H9 (cell line): ENCODE measurements at regions not wholly inside any gene's neighbourhood (a gene's known extent, or its start where the extent isn't known, plus 50 kb on each side); places are given as distances from the start of the nearest gene placed in this dataset.

Experiments
- DNase-seq: peaks from one replicate; pipeline ENCODE4 v3.0.0-alpha.2; 2017
- H2AFZ ChIP-seq: one replicate; pipeline ENCODE4 v1.6.1; 2013; ENCODE audit warnings: mild to moderate bottlenecking, low read length, control low read depth, moderate library complexity
- H2AK5ac ChIP-seq: 2 replicates; pipeline ENCODE4 v1.6.1; 2013; ENCODE audit warnings: low read length, control low read depth, mixed read lengths; ENCODE audit not compliant: insufficient read length
- H2BK120ac ChIP-seq: one replicate; pipeline ENCODE4 v1.6.1; 2013; ENCODE audit warnings: low read depth, mild to moderate bottlenecking, low read length, control low read depth, inconsistent platforms; ENCODE audit not compliant: poor library complexity, severe bottlenecking
- H2BK12ac ChIP-seq: 2 replicates; pipeline ENCODE4 v1.6.1; 2013; ENCODE audit warnings: low read length, control low read depth, mixed read lengths, low read depth; ENCODE audit not compliant: insufficient read length
- H2BK15ac ChIP-seq: 2 replicates; pipeline ENCODE4 v1.6.1; 2013; ENCODE audit warnings: low read depth, low read length, control low read depth
- H2BK20ac ChIP-seq: one replicate; pipeline ENCODE4 v1.6.1; 2013; ENCODE audit warnings: low read depth, mild to moderate bottlenecking, low read length, control low read depth, inconsistent platforms; ENCODE audit not compliant: poor library complexity, severe bottlenecking
- H2BK5ac ChIP-seq: 2 replicates; pipeline ENCODE4 v1.6.1; 2013; ENCODE audit warnings: low read length, control low read depth, mixed read lengths; ENCODE audit not compliant: insufficient read length
- H3K14ac ChIP-seq: 2 replicates; pipeline ENCODE4 v1.6.1; 2013; ENCODE audit warnings: low read length, control low read depth; ENCODE audit not compliant: insufficient read depth
- H3K18ac ChIP-seq: 2 replicates; pipeline ENCODE4 v1.6.1; 2013; ENCODE audit warnings: low read depth, mild to moderate bottlenecking, mixed read lengths, low read length, control low read depth; ENCODE audit not compliant: insufficient read length
- H3K23ac ChIP-seq: 2 replicates; pipeline ENCODE4 v1.6.1; 2013; ENCODE audit warnings: low read length, control low read depth, mixed read lengths, low read depth; ENCODE audit not compliant: insufficient read length
- H3K23me2 ChIP-seq: 2 replicates; pipeline ENCODE4 v1.6.1; 2013; ENCODE audit warnings: low read depth, mild to moderate bottlenecking, mixed read lengths, low read length, control low read depth; ENCODE audit not compliant: insufficient read length, poor library complexity, severe bottlenecking
- H3K27ac ChIP-seq: 2 replicates; pipeline ENCODE4 v1.5.1; 2013; ENCODE audit warnings: low read length, control low read depth, mixed read lengths, low read depth; ENCODE audit not compliant: insufficient read length
- H3K27me3 ChIP-seq: 2 replicates; pipeline ENCODE4 v1.6.1; 2013; ENCODE audit warnings: low read length, control low read depth, inconsistent platforms; ENCODE audit not compliant: insufficient read depth
- H3K4ac ChIP-seq: 2 replicates; pipeline ENCODE4 v1.6.1; 2013; ENCODE audit warnings: low read depth, mild to moderate bottlenecking, control low read depth, inconsistent platforms, low read length, moderate library complexity
- H3K4me1 ChIP-seq: 2 replicates; pipeline ENCODE4 v1.6.1; 2013; ENCODE audit warnings: low read length, control low read depth, inconsistent platforms; ENCODE audit not compliant: insufficient read depth
- H3K4me2 ChIP-seq: 2 replicates; pipeline ENCODE4 v1.6.1; 2013; ENCODE audit warnings: low read length, control low read depth, mixed read lengths; ENCODE audit not compliant: insufficient read length, insufficient read depth
- H3K56ac ChIP-seq: 2 replicates; pipeline ENCODE4 v1.6.1; 2013; ENCODE audit warnings: low read depth, mild to moderate bottlenecking, mixed read lengths, low read length, control low read depth; ENCODE audit not compliant: insufficient read length
- H3K79me1 ChIP-seq: 2 replicates; pipeline ENCODE4 v1.6.1; 2013; ENCODE audit warnings: low read depth, mild to moderate bottlenecking, moderate library complexity, low read length, control low read depth, inconsistent platforms; ENCODE audit not compliant: insufficient read depth, poor library complexity, severe bottlenecking
- H3K79me2 ChIP-seq: 2 replicates; pipeline ENCODE4 v1.6.1; 2013; ENCODE audit warnings: low read length, control low read depth, inconsistent platforms; ENCODE audit not compliant: insufficient read depth
- H3K9ac ChIP-seq: 2 replicates; pipeline ENCODE4 v1.6.1; 2013; ENCODE audit warnings: low read length, control low read depth, mixed read lengths; ENCODE audit not compliant: insufficient read length; ENCODE audit errors: extremely low read depth
- H3K9me3 ChIP-seq: one replicate; pipeline ENCODE4 v1.6.1; 2013; ENCODE audit warnings: low read depth, low read length, inconsistent platforms; ENCODE audit not compliant: control insufficient read depth
- H3T11ph ChIP-seq: one replicate; pipeline ENCODE4 v1.6.1; 2013; ENCODE audit warnings: mild to moderate bottlenecking, low read length, control low read depth, inconsistent platforms
- H4K20me1 ChIP-seq: one replicate; pipeline ENCODE4 v1.6.1; 2013; ENCODE audit not compliant: control insufficient read depth, insufficient read length, insufficient read depth
- H4K5ac ChIP-seq: 2 replicates; pipeline ENCODE4 v1.6.1; 2013; ENCODE audit warnings: low read depth, mild to moderate bottlenecking, mixed read lengths, low read length, control low read depth; ENCODE audit not compliant: insufficient read length
- H4K8ac ChIP-seq: replicated peaks from 2 replicates; pipeline ENCODE4 v1.6.1; 2013; ENCODE audit warnings: low read length, control low read depth, mixed read lengths, low read depth; ENCODE audit not compliant: insufficient read length
- H4K91ac ChIP-seq: 2 replicates; pipeline ENCODE4 v1.6.1; 2013; ENCODE audit warnings: low read depth, mild to moderate bottlenecking, moderate library complexity, mixed read lengths, low read length, control low read depth; ENCODE audit not compliant: insufficient read length
- H3K27ac Mint-ChIP-seq, 3 experiments: 2 replicates in 2 of 3; 3 replicates in 1 of 3; pipeline ENCODE4 v1.8.0; 2020 to 2021; ENCODE audit warnings: mixed read lengths in 3 of 3, mild to moderate bottlenecking in 1 of 3, moderate library complexity in 1 of 3
- H3K27me3 Mint-ChIP-seq: 2 replicates; pipeline ENCODE4 v1.8.0; 2021; ENCODE audit warnings: low read depth, mild to moderate bottlenecking, moderate library complexity, mixed read lengths
- H3K36me3 Mint-ChIP-seq, 3 experiments: 2 replicates in 2 of 3; 3 replicates in 1 of 3; pipeline ENCODE4 v1.8.0; 2020 to 2021; ENCODE audit warnings: low read depth in 3 of 3, mixed read lengths in 3 of 3; ENCODE audit not compliant: insufficient read depth in 1 of 3
- H3K4me1 Mint-ChIP-seq, 2 experiments: 2 replicates each; pipeline ENCODE4 v1.8.0; 2020; ENCODE audit warnings: mixed read lengths in 2 of 2
- H3K4me3 Mint-ChIP-seq, 2 experiments: 2 replicates in 1 of 2; 3 replicates in 1 of 2; pipeline ENCODE4 v1.8.0; 2020 to 2021; ENCODE audit warnings: mild to moderate bottlenecking in 2 of 2, mixed read lengths in 2 of 2, moderate library complexity in 1 of 2
- H3K9me3 Mint-ChIP-seq, 2 experiments: 2 replicates in 1 of 2; 3 replicates in 1 of 2; pipeline ENCODE4 v1.8.0; 2020; ENCODE audit warnings: mild to moderate bottlenecking in 2 of 2, mixed read lengths in 2 of 2, moderate library complexity in 1 of 2
- CTCF ChIP-seq: fragments of 200-600 bp; sonication (generic); conservative IDR thresholded peaks from 3 replicates; pipeline ENCODE4 v1.8.0; 2021; ENCODE audit warnings: antibody characterized with exemption, mild to moderate bottlenecking
- WGBS: extraction: QIAGEN DNeasy Blood & Tissue Kit; methylation state at CpG from one replicate; pipeline ENCODE4 v1.1.7; 2013; ENCODE audit warnings: missing lambda C conversion rate, low lambda C conversion rate, mixed read lengths; ENCODE audit not compliant: insufficient read length; ENCODE audit errors: extremely low coverage; 5-methylcytosine and 5-hydroxymethylcytosine counted together

- Histone ChIP-seq H2AFZ (no peak overlapping the region), H3K23ac (no peak overlapping the region), H2AK5ac (no peak overlapping the region), H2BK12ac (no peak overlapping the region), H4K91ac (no peak overlapping the region), H4K8ac (no peak overlapping the region), H3K23me2 (no peaks in the 10 kb centered on the region), H4K5ac (no peak overlapping the region), H3K4ac (no peak overlapping the region), H3K4me1 (no peaks in the 10 kb centered on the region), H3K27ac (no peak overlapping the region), H3K56ac (no peak overlapping the region), H3T11ph (no peak overlapping the region), H3K4me2 (no peak overlapping the region), H4K20me1 (no peaks in the 10 kb centered on the region), H2BK15ac (no peak overlapping the region), H3K14ac (no peak overlapping the region), H3K79me1 (no peaks in the 10 kb centered on the region), H3K9me3 (no peaks in the 10 kb centered on the region), H2BK120ac (no peak overlapping the region), H3K79me2 (no peaks in the 10 kb centered on the region), H2BK5ac (no peak overlapping the region), H3K9ac (no peak overlapping the region), H3K27me3 (no peaks in the 10 kb centered on the region), H2BK20ac (no peak overlapping the region), H3K18ac (no peak overlapping the region)
- no CpG with 5 or more reads among the region's 5 CpGs for WGBS
- no peak for TF ChIP-seq CTCF
- H3K4me1 Mint-ChIP-seq, result no peaks in the 10 kb centered on the region
- no peak overlapping the region for H3K4me3 Mint-ChIP-seq
- no peak overlapping the region for H3K27ac Mint-ChIP-seq
- H3K27me3 Mint-ChIP-seq, result no peaks in the 10 kb centered on the region
- peaks cover 0 to 4% of the 10 kb centered on the region in 2 experiments; a peak in 3 of 5 replicates for H3K9me3 Mint-ChIP-seq
- no peaks in the 10 kb centered on the region for H3K36me3 Mint-ChIP-seq
- DNase-seq, result no peak
Measured at GRCh38 chr2:162965191-162965590, 126.6 kb upstream of the KCNH7 start.
